WI38 (cell line): ENCODE measurements at regions not wholly inside any gene's neighbourhood (a gene's known extent, or its start where the extent isn't known, plus 50 kb on each side); places are given as distances from the start of the nearest gene placed in this dataset.

ENCODE experiments used
- H3K4me3 ChIP-seq: 2 replicates; pipeline ENCODE4 v1.5.1; 2011; ENCODE audit warnings: low read depth, mild to moderate bottlenecking, control low read depth, low read length
- CTCF ChIP-seq: IDR thresholded peaks from 2 replicates; pipeline ENCODE4 v1.5.1; 2012; ENCODE audit warnings: low read depth, mild to moderate bottlenecking, control low read depth, low read length

- no peak for TF ChIP-seq CTCF
- no peak overlapping the region for H3K4me3 ChIP-seq
These were observed 310.0 kb upstream of the UBE2E3 start for GRCh38 chr2:180670302-180671003.

- no peak for TF ChIP-seq CTCF
- H3K4me3 ChIP-seq, result no peak overlapping the region
These were observed 311.4 kb upstream of the UBE2E3 start for GRCh38 chr2:180669016-180669415.

- no peak overlapping the region for H3K4me3 ChIP-seq
- TF ChIP-seq CTCF, result no peak
These were observed 315.9 kb upstream of the UBE2E3 start for GRCh38 chr2:180664507-180664906.

- H3K4me3 ChIP-seq, result no peak overlapping the region
- TF ChIP-seq CTCF, result no peak
These were observed 317.4 kb upstream of the UBE2E3 start for GRCh38 chr2:180662941-180663471.

GRCh38 chr2:180662521-180662920, 317.9 kb upstream of the UBE2E3 start:
- no peak for TF ChIP-seq CTCF
- H3K4me3 ChIP-seq, result no peak overlapping the region

GRCh38 chr2:180661686-180662030, 318.7 kb upstream of the UBE2E3 start:
- H3K4me3 ChIP-seq, result no peak overlapping the region
- TF ChIP-seq CTCF, result no peak

GRCh38 chr2:180660881-180661685, 319.3 kb upstream of the UBE2E3 start:
- no peak for TF ChIP-seq CTCF
- H3K4me3 ChIP-seq, result no peak overlapping the region
